ENCODE measurements at regions not wholly inside any gene's neighbourhood (a gene's known extent, or its start where the extent isn't known, plus 50 kb on each side); places are given as distances from the start of the nearest gene placed in this dataset.

- TF ChIP-seq, protein P1, sequence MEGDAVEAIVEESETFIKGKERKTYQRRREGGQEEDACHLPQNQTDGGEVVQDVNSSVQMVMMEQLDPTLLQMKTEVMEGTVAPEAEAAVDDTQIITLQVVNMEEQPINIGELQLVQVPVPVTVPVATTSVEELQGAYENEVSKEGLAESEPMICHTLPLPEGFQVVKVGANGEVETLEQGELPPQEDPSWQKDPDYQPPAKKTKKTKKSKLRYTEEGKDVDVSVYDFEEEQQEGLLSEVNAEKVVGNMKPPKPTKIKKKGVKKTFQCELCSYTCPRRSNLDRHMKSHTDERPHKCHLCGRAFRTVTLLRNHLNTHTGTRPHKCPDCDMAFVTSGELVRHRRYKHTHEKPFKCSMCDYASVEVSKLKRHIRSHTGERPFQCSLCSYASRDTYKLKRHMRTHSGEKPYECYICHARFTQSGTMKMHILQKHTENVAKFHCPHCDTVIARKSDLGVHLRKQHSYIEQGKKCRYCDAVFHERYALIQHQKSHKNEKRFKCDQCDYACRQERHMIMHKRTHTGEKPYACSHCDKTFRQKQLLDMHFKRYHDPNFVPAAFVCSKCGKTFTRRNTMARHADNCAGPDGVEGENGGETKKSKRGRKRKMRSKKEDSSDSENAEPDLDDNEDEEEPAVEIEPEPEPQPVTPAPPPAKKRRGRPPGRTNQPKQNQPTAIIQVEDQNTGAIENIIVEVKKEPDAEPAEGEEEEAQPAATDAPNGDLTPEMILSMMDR (conservative IDR thresholded peaks at IDR 0.05 in 1 of 2, IDR thresholded peaks at IDR 0.05 in 1 of 2; ENCODE audit: low read depth in 1 of 2, low read length in 2 of 2), result no peak
- TF ChIP-seq EZH2 (IDR thresholded peaks at IDR 0.05; ENCODE audit: low read length, missing control alignments), result no peak
These were observed 136.8 kb upstream of the TBX3 start for GRCh38 chr12:114820796-114821195.

Measured in fibroblast of lung (primary cell).